NCI-H146 treated with DMSO at 0.1 percent for 48 hours (cell line): ENCODE measurements at regions not wholly inside any gene's neighbourhood (a gene's known extent, or its start where the extent isn't known, plus 50 kb on each side); places are given as distances from the start of the nearest gene placed in this dataset.
"Not testable (repeated sequence)": the region's sequence is repeated elsewhere in the genome, so short reads cannot be mapped to it uniquely, and the experiment has no call there.

ENCODE experiments used
- DNase-seq: peaks from one replicate; lab custom pipeline; 2025; ENCODE audit not compliant: unreplicated experiment; lab: John Stamatoyannopoulos, UW

DNA sequence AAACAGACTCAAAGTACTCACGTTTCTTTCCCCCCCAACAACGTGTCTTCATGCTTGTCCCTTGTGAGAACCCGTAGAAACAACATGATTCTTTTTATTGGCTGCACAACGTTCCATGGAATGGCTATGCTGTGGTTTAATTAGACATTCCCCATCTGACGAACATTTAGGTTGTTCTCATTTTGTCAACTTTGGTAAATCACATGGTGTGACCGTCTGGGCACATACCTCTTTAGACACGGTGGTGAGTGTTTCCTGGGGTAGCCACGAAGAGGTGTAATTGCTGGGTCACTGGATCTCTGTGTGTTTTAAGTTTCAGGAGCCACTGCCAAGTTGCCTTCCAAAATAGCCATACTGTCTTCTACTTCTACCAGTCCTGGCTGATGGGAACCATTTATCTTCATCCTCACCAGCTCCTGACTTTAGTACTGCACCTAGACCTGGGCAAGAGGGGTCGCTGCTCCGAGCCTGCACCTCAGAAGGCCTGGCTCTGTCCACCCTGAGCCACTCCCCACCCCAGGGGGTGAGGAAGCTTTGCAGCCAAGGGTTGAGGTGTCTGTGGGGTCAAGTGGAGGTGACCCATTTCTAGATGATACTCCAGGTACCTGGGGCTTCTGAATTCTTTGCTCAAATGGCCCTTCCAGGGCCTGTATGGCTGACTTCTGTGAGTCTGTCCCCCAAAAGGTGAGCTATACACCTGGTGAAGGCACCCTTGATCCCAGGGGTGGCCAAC is 84.7 kb downstream of the IRX5 start:
- no peak for DNase-seq

DNA sequence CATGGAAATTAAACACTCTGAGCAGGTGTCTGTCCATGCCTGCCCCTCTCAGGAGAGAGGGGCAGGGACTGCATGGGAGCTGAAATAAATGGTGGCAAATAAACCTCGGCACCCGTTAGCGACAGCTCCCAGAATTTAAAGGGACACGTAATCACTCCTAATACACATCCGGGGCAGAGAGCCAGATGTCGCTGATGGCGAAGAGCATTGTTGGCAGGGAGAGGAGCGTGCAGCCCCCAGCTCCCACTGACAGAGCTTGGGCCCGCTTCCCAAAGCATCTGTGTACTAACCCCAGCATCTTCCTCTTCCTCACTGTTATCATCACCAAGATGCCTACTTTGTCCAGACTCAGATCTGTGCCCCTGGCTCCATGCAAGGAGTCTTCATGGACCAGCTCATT is 85.8 kb downstream of the IRX5 start:
- DNase-seq: no peak

DNA sequence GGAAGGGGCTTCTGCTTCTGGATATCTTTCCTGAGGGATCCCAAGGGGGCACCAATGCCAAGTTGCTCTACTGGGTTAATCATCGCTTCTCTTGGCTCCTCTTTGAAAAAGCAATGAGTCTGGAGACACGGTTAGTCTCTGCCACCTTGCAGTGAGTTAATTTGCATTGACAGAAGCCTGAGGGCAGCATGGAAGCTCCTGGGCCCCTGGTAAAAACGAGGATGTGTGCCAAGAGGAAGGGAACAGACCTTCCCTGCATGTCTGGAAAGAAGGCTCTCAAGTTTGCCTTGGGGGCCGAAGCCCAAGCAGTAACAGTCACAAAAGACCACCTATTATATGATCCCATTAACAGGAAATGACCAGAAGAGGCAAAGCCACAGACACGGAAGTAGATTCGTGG is 86.7 kb downstream of the IRX5 start:
- DNase-seq: no peak

DNA sequence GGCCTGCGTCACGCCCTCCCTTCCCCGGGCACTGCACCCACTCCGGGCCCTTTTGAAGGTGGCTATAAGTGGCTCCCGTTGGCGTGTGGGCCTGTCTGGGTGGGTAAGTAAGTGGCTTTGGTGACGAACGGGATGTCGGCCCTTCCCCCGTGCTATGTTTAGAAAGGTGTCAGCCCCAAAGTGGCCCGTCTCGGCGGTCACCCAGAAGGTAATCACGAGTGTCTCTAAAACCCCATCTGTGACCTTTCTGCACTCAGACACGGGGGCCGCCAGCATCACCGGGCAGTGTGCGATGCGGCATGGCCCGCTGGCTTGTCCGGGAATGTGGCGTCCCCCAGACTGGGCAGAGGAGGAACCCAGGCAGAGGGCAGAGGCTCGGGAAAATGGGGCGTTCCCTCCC is 88.2 kb downstream of the IRX5 start:
- no peak for DNase-seq

DNA sequence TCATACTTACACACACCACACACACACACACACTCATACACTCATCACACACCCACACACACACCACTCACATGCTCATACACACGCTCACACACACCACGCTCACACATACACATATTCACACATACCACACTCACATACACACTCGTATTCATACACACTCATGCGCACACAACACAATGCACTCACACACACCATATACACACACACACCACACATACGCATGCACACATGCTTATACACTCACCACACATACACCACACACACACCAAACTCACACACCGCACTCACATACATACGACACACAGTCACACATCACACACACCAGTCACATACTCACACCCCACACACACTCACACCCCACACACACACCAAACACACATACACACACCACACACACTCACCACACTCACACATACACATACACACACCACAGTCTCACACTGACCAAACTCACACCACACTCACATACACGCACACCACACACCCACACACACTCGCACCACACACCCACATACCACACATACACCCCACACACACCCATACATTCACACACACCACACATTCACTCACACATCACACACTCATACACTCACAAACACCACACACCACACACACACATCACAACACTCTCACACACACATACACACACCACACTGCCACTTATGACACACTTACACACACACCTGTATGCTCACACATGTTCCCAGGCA is 88.9 kb downstream of the IRX5 start:
- no peak for DNase-seq

DNA sequence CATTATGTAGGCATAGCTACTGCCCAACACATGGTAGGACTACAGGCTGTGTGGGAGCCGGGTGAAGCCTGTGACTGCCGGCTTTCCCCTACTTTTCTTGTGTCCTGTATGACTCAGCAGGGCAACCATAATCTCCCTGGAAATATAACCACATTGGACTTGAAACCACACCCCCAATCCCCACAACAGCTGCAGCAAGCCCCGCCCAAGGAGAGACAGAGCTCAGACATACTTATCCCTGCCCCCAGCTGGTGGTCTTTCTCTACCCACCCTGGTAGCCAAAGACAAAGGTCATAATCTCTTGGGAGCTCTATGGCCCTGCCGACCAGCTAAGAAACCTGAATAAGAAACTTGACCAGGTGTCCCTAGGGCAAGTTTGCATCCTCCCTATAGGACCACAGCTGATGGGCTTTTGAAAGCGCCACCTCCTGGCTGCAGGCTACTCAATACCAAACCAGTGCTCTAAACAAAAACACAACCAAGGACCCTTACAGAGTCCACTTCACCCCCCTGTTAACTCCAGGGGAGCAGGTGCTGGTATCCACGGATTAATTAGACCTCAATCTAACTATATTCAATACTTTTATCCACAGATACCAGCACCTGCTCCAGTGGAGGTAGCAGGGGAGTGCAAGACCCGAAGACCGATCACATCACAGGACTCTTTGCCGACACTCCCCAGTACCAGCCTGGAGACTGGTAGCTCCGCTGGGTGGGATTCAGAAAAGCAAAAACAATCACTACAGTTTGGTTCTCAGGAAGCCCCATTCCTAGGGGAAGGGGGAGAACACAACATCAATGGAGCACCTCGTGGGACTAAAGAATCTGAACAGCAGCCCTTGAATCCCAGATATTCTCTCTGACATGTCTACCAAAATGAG is 91.2 kb downstream of the IRX5 start:
- DNase-seq: no peak

DNA sequence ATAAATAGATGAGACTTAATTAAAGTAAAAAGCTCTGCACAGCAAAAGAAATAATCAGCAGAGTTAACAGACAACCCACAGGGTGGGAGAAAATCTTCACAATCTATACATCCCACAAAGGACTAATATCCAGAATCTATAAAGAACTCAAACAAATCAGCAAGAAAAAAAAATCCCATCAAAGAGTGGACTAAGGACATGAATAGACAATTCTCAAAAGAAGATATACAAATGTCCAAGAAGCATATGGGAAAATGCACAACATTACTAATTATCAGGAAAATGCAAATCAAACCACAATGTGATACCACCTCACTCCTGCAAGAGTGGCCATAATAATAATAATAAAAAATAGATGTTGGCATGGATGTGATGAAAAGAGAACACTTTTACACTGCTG is 96.6 kb downstream of the IRX5 start:
- not testable (repeated sequence) for DNase-seq

DNA sequence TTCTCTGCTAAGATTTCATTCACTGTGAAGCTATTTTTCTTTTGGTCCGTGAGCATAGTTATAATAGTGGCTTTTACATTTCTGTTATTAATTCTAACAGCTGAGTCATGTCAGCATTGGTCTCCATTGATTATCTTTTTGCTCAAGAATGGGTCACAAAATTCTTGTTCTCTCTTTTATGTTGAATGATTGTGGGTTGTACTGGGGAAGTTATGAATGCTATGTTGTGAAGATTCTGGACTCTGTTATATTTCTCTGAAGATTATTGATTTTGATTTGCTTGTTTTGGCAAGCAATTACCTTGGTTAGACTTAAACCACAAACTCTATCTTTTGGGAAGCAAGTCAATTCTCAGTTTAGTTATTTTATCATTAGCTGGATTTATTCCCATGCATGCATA is 98.8 kb downstream of the IRX5 start:
- no peak for DNase-seq

DNA sequence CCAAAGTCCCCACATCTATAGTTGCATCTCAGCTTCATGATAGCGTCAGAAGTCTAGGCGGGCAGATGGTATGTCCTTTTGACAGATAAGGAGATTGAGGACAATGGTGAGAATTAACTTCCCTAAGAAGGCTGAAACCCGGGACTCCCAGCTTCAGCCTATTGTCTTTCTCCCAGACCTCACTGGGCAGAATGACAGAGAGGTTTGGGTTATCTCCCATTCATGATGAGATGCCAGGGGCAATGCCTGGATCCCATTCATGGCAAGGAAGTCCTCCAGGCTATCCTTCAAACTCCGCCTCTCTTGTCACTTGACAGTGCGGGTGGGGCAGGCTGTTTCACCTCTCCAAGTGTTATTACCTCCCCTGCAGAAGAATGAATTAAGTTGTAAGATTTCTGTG is 100.3 kb downstream of the IRX5 start:
- DNase-seq: no peak

DNA sequence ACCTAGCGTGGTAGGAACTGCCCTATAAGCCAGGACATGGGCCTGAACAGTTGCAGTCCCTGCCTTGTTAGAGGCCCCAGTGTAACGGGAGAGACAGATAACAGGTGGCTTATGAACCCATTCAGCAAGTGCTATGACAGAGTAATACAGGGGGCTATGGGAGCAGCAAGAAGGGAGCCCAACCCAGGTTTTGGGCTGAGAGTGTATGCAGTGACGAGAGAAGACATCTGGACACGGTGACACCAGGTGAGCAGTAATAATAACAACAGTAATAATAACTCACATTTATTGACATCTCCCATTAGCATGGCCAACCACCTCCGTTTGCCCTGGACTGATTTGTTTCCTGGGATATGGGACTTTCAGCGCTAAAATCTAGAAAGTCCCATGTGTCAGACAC is 100.8 kb downstream of the IRX5 start:
- DNase-seq: no peak

DNA sequence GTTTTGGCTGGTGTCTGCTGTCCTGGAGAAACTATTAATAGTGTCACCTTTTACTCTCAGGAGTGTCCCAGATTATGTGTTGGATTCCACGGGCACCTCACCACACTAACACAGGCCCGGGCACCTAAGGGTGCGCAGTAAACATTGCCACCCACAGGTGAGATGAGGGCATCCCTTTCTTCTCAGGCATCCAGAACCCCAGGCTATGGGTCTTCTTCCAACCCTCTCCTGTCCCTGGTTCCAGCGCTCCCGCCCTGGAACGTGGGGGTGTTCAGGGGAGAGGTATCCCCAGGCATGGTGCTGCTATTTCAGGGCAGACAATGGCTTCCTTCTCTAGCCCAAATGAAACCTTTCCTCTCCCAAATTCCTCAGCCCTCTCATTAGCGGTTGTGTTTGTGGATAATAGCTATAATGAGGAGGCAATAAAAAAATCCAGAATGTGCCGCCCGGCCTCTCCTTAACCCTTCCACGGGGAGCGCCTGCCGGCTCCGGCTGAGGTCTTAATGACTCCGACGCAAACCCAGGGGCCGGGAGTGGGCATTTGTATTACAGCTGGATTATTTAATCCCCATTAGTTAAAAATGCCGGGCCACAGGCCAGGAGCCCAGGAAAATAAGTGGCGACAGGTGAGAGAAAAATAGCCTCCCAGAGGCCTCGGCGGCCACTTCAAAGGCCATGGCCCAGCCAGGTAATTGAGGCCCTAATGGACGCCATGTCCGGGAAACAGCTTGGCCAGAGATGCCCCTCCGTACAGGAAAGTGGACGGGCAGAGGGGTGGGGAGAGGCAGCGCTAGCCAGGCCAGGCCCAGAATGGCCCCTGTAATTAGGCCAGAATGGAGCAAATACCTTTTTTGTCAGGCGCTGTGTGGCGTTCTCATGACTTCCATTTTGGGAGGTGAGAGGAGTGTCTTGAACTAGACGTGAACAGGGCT is 102.8 kb downstream of the IRX5 start:
- DNase-seq: no peak

DNA sequence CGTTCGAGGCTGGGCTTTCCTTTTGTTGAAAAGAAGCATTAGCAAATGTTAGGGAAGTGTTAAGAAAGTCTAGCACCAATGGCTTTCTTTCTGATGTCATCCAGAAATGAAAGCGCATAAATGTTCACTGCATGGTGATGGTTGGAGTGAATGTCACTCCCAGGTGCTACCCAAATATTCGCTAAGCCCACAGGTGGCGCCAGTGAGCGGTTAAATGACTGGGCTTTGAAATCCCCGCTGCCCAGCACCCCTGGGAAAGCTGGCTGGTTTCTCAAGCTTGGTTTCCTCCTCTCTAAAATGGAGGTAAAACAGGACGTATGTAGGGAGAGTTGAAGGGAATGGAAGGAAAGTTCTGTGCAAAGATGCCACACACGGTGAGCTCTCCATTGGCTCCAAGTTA is 104.4 kb downstream of the IRX5 start:
- DNase-seq: no peak

DNA sequence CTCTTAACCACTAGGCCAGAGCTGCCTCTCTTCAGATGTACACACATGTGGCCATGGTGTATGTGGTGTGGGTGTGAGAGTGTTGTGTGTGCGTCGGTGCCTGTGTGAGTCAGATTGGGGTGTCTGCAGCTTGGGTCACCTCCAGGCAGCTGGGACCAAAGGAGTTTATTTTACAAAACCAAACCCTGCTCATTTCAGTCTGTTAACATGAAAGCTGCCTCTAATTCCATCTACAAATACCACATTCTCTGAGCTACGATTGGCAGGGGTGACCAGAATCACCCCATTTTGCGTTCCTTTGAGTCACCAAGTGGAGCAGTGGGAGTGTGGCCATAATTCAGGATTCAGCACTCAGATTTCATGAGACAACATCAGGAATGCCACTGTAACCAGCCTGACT is 105.3 kb downstream of the IRX5 start:
- no peak for DNase-seq

DNA sequence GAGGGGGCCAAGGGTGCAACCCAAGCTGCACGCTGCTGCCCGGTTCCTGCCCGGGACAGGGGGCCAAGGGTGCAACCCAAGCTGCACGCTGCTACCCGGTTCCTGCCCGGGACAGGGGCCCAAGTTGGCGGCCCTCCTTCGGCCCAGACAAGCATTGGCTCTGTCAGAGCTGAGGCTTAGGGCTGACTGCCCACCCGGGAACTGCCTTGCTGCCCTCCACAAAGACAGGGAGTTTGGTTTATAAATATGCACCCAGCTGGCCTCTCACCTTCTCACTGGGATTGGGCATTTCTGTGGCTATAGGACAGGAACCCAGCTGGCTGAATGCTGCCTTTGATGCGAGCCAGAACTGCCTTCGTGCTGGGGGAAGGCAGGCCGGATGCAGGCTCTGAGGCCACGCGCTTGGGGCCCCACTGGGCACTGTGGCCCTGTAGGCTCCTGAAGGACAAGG is 105.7 kb downstream of the IRX5 start:
- DNase-seq: no peak

DNA sequence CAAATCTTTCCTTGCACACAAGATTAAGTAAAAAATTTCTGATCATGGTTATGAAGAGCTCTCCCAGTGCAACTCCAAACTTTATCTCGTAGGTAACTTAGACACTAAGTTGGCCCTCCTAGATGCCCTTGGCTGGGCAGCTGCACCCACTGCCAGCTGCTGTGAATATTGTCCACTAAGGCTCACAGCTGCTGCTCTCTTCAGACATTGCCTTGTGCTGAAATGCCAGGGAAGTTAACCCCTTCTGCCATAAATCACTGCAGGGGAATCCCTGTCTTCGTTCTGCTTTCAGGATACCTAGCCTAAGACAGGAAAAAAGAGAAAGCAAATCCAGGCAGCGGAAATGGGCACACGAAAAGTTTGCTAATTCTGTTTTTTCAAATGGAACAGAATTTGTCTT is 106.4 kb downstream of the IRX5 start:
- DNase-seq: no peak

DNA sequence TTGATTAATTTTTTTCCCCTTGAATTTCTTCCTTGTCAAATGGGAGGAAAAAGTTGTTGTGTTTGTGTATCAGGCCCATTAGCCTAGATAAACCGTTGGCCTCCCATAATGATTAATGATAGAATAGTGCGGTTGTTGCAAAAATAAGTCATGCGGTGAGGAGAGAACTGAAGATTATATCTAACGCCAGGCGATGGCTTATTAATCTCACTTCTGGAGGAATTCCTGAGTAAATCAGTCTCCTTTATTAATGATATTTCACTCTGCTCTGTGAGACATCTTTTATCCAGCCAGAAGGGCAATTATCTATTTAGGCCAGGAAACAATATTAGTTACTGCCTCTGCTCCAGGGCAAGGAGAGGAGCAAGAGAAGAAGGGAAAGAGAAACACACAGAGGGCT is 107.3 kb downstream of the IRX5 start:
- DNase-seq: no peak

DNA sequence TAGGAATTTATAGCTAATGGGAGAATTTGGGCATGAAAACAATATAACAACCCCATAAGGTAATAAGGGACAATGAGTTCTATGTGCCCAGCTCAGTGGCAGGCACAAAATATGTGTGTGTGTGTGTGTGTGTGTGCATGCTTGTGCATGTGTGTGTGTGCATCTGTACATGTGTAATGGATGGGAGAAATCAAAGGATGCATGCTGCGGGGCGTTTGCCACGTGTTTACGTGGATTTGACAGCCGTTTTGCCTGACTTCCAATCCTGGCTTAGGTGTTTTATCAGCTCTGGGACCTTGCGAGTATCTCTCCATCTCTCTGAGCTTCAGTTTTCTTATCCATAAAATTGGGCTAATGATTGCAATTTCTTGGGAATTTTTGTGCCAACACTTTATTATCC is 108.4 kb downstream of the IRX5 start:
- DNase-seq: no peak

DNA sequence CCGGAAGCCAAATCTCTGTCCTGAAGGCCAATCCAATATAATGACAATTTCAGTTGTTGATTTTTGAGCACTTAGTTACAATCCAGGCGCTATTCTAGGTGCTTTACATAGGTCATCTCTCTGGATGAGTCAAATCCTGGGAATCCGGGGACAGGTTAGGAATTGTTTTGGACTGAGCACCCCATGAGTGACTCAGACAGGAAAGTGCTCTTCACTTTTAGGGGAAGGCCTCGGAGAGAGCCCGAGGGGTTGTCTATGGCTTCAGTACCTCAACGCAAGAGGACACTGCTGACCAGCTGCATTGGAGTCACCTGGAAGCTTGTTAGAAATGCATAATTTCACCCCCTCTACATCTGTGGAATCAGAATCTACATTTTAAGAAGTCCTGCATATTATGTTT is 108.8 kb downstream of the IRX5 start:
- no peak for DNase-seq

DNA sequence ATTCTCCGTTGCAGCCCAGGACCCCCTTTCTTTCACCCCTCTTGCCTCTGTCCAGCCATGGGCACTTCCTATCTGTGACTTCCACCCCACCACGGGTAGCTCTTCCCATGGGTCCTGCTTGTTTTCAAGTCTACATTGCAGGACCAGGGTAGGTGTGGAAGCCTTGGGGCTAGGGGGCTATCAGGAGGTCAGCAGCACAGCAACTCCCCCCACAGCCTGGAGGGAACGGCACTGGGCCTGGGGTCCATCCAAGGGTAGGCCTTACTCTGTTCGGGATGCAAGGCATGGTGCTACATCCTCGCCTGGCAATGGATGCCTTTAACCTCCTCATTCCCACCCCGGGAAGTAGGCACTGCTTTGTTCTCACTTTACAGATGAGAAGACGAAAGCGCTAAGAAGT is 109.3 kb downstream of the IRX5 start:
- no peak for DNase-seq

DNA sequence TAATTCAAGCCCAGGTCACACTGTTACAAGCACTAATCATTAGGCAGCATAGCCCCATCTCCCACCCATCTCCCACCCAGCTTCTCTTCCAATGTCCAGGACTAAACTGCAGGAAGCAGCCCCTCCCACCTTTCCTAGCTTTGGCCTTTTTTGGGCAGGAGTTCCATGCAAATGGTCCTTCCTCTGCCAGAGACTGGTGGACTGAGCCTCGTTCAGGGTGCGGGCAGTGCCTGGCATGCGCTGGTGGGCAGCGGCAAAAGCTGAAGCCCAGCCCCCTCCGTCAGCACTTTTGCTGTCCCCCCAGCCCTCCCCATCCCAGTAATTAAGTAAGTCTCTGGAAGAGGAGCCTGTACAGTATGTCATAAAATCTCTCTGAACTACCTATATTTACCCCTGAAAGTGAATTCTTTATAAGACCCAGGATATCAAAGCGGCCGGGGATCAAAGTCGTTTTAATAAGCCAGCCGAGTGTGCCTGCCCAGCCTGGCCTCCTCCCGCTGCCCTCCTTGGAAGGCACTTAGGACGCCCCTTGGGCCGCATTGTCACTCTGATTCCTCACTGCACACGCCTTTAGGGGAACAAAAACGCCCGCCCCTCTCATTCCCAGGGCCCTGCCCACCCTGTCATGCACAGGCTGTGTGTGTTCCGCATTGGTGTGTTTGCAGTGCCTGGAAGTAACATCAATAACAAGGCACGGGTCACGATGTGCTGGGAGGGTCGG is 109.9 kb downstream of the IRX5 start:
- DNase-seq: no peak
